RWPE2 (cell line): ENCODE measurements at regions not wholly inside any gene's neighbourhood (a gene's known extent, or its start where the extent isn't known, plus 50 kb on each side); places are given as distances from the start of the nearest gene placed in this dataset.
A peak's percentile ranks its signal among the peaks of the same experiment; 100 is the strongest.

Experiments used
- ATAC-seq: fragments of 200-7000 bp; cut with Tn5 transposase; 3 replicates; pipeline ENCODE4 v1.9.1; 2021; ENCODE audit warnings: low read depth
- DNase-seq: peaks from one replicate; pipeline ENCODE4 v3.0.0-alpha.2; 2020; ENCODE audit warnings: low spot score
- H3K27ac ChIP-seq: fragments of 450-650 bp; 2 replicates; pipeline ENCODE4 v1.5.1; 2017; ENCODE audit warnings: mild to moderate bottlenecking; ENCODE audit not compliant: poor library complexity, severe bottlenecking
- H3K27me3 ChIP-seq: fragments of 250-450 bp; sonication (Bioruptor Pico); 2 replicates; pipeline ENCODE4 v1.5.1; 2021; ENCODE audit warnings: mild to moderate bottlenecking, moderate library complexity; ENCODE audit not compliant: insufficient read depth, poor library complexity, severe bottlenecking
- H3K36me3 ChIP-seq: fragments of 250-450 bp; sonication (Bioruptor Pico); 2 replicates; pipeline ENCODE4 v1.5.1; 2020; ENCODE audit warnings: low read depth, mild to moderate bottlenecking, moderate library complexity
- H3K4me1 ChIP-seq: fragments of 250-450 bp; sonication (Bioruptor Pico); 2 replicates; pipeline ENCODE4 v1.5.1; 2021; ENCODE audit warnings: mild to moderate bottlenecking, moderate library complexity; ENCODE audit not compliant: insufficient read depth, poor library complexity, severe bottlenecking
- H3K4me3 ChIP-seq: fragments of 250-450 bp; sonication (Bioruptor Pico); 2 replicates; pipeline ENCODE4 v1.5.1; 2021; ENCODE audit warnings: mild to moderate bottlenecking, moderate library complexity; ENCODE audit not compliant: severe bottlenecking
- H3K9me3 ChIP-seq: fragments of 250-450 bp; sonication (Bioruptor Pico); 2 replicates; pipeline ENCODE4 v1.5.1; 2021; ENCODE audit warnings: mild to moderate bottlenecking, moderate library complexity; ENCODE audit not compliant: severe bottlenecking
- TF ChIP-seq, protein P1 (sequence below): fragments of 450-650 bp; IDR thresholded peaks from one replicate; pipeline ENCODE4 v1.5.1; 2017; ENCODE audit warnings: mild to moderate bottlenecking, moderate library complexity; ENCODE audit not compliant: poor library complexity, severe bottlenecking

GRCh38 chr18:48477348-48477747, 61.5 kb upstream of the CTIF start:
- TF ChIP-seq, protein P1, sequence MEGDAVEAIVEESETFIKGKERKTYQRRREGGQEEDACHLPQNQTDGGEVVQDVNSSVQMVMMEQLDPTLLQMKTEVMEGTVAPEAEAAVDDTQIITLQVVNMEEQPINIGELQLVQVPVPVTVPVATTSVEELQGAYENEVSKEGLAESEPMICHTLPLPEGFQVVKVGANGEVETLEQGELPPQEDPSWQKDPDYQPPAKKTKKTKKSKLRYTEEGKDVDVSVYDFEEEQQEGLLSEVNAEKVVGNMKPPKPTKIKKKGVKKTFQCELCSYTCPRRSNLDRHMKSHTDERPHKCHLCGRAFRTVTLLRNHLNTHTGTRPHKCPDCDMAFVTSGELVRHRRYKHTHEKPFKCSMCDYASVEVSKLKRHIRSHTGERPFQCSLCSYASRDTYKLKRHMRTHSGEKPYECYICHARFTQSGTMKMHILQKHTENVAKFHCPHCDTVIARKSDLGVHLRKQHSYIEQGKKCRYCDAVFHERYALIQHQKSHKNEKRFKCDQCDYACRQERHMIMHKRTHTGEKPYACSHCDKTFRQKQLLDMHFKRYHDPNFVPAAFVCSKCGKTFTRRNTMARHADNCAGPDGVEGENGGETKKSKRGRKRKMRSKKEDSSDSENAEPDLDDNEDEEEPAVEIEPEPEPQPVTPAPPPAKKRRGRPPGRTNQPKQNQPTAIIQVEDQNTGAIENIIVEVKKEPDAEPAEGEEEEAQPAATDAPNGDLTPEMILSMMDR = no peak
- Histone ChIP-seq H3K27me3 (no peaks in the 10 kb centered on the region), H3K36me3 (no peaks in the 10 kb centered on the region), H3K9me3 (no peaks in the 10 kb centered on the region), H3K27ac (no peak overlapping the region), H3K4me1 (no peaks in the 10 kb centered on the region), H3K4me3 (no peak overlapping the region)
- DNase-seq = no peak
- no peak for ATAC-seq

DNA sequence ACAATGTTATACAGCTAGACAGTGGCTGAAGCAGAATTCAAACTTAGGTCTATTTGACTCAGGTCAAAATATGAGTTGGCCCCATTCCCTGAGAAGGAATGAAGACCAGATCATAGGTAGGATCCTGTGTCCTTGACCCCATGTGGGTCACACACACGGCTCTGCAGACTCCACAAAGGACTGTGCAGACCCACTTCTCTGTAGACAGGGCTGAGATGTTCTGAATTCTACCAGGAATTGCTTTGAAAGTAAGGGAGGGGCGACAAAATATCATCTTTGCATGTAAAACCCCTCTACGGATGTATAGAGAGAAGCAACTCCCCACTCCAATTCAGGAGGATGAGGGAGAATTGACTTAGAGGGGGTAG, 62.3 kb upstream of the CTIF start:
- TF ChIP-seq, protein P1 = no peak
- Histone ChIP-seq H3K4me1 (no peaks in the 10 kb centered on the region), H3K36me3 (no peaks in the 10 kb centered on the region), H3K27ac (no peak overlapping the region), H3K4me3 (no peak overlapping the region), H3K9me3 (no peaks in the 10 kb centered on the region), H3K27me3 (no peaks in the 10 kb centered on the region)
- no peak for DNase-seq
- ATAC-seq = no peak

DNA sequence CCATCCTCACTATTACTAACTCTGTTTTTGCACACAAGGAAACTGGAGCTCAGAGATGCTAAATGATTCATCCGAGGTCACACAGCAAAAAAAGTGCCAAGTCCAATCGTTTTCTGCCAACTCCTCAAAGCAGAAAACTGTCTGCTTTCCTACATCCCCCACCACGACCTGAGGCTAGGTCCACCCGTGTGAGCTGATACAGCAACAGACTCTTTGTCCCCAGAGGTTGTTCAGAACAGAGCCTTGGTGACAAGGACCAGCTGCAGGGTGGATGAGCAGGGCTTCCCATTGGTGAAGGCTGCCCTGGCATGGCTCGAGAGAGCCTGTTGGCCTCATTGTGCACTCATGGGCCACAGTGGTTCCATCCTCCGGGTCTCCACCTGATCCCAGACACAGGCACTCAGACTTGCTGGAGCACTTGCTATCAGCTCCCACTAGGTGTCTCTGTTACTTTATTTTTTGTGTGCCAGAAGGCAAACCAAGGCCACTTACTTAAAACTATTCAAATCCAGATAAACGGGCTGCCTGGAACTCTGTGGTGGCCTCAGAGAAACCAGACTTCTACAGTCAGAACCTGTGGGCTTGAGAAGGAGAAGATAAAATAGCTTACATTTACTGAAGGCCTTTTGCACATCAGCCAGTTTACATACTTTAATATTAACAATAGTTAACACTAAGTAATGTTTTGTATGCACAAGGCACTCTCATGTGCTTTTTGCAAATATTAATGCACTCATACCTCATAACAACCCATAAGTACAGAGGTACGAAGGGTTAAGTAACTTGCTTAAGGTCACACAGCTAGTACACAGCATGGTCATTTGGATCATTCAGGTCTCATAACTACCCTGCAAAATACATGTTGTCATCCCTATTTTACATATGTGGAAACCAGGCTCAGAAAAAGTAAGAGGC, 62.9 kb upstream of the CTIF start:
- H3K27ac ChIP-seq = no peak overlapping the region
- no peaks in the 10 kb centered on the region for H3K9me3 ChIP-seq
- DNase-seq = no peak
- H3K27me3 ChIP-seq = no peaks in the 10 kb centered on the region
- H3K4me1 ChIP-seq = no peaks in the 10 kb centered on the region
- H3K4me3 ChIP-seq = no peak overlapping the region
- ATAC-seq = peak; percentile 81
- no peaks in the 10 kb centered on the region for H3K36me3 ChIP-seq
- TF ChIP-seq, protein P1 = peak; percentile 88

- Histone ChIP-seq H3K27ac (no peak overlapping the region), H3K4me1 (no peaks in the 10 kb centered on the region), H3K36me3 (no peaks in the 10 kb centered on the region), H3K4me3 (no peak overlapping the region), H3K27me3 (no peaks in the 10 kb centered on the region), H3K9me3 (no peaks in the 10 kb centered on the region)
- TF ChIP-seq, protein P1 = no peak
- no peak for DNase-seq
- no peak for ATAC-seq
These were observed 64.6 kb upstream of the ZBTB7C start for GRCh38 chr18:48473816-48474215.

DNA sequence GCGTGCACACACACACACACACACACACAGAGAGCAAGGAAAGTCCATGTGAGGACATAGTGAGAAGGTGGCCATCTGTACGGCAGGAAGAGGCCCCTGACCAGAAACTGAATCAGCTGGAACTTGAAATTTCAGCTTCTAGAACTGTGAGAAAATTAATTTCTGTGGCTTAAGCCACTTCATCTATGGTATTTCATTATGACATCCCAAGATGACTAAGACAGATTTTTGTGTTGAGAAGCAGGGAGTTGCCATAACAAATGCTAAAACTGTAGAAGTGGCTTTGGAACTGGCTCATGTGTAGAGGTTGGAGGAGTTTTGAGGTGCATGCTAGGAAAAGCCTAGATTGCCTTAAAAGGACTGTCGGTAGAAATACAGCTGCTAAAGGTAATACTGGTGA, 63.4 kb upstream of the ZBTB7C start:
- Histone ChIP-seq H3K27me3 (no peaks in the 10 kb centered on the region), H3K9me3 (no peaks in the 10 kb centered on the region), H3K4me3 (no peak overlapping the region), H3K4me1 (no peaks in the 10 kb centered on the region), H3K36me3 (no peaks in the 10 kb centered on the region), H3K27ac (no peak overlapping the region)
- DNase-seq (no peak), ATAC-seq (no peak)
- TF ChIP-seq, protein P1 = no peak
